GM12872 (cell line): ENCODE measurements at regions not wholly inside any gene's neighbourhood (a gene's known extent, or its start where the extent isn't known, plus 50 kb on each side); places are given as distances from the start of the nearest gene placed in this dataset.

Experiments
- TF ChIP-seq, protein P1 (sequence below): IDR thresholded peaks from 3 replicates; pipeline ENCODE4 v1.5.1; 2011; ENCODE audit warnings: low read depth, mild to moderate bottlenecking, low read length, moderate library complexity; ENCODE audit not compliant: insufficient read depth

DNA sequence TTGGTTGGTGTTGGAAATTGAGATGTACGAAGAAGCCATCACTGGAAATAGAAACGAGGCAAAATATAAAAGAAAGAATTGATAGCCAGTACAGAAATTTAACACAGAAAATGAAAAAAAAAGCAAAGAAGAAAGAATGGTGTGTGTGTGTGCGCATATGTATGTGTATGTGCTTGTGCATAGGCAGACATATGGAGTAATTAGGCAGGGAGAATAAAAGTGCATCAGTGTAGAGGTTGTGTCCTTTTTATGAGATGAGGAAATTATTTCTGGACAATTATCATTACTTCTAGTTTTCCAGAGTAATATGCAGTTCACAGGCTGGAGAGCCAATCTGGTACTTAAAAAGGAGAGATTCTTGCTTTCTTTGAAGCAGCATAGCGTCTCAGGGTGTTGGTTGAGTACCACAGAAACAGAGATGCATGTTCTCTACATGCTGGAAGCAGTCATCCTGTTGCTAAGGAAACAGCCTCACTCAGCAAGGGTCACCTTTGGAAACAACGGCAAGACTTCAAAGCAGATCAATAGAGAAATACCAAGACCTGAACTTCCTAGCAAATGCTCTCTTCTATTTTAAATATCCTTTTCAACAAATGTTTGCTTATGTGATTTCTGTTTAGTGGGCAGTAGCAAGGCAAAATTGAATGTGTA, 172.7 kb downstream of the TAF11L14 start:
- TF ChIP-seq, protein P1, sequence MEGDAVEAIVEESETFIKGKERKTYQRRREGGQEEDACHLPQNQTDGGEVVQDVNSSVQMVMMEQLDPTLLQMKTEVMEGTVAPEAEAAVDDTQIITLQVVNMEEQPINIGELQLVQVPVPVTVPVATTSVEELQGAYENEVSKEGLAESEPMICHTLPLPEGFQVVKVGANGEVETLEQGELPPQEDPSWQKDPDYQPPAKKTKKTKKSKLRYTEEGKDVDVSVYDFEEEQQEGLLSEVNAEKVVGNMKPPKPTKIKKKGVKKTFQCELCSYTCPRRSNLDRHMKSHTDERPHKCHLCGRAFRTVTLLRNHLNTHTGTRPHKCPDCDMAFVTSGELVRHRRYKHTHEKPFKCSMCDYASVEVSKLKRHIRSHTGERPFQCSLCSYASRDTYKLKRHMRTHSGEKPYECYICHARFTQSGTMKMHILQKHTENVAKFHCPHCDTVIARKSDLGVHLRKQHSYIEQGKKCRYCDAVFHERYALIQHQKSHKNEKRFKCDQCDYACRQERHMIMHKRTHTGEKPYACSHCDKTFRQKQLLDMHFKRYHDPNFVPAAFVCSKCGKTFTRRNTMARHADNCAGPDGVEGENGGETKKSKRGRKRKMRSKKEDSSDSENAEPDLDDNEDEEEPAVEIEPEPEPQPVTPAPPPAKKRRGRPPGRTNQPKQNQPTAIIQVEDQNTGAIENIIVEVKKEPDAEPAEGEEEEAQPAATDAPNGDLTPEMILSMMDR: no peak

DNA sequence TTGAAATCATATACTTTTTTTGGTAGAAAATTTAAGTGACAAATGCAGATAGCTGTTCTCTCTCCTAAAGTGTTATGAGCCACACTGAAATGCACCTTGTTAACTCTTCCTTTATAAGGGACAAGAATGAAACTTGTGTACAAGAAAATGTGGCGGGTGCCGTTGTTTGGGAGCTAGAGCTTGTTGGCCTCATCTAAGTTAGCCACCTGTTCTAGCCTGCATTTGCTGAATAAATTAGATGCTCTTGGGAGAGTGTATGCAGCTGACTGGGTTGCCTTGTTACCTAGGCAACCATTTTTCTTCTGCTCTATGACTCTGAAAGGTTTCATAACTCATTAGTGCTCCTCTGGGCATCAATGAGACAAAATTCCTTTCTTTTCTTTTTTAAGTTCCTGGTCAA, 174.3 kb downstream of the TAF11L14 start:
- TF ChIP-seq, protein P1: no peak

DNA sequence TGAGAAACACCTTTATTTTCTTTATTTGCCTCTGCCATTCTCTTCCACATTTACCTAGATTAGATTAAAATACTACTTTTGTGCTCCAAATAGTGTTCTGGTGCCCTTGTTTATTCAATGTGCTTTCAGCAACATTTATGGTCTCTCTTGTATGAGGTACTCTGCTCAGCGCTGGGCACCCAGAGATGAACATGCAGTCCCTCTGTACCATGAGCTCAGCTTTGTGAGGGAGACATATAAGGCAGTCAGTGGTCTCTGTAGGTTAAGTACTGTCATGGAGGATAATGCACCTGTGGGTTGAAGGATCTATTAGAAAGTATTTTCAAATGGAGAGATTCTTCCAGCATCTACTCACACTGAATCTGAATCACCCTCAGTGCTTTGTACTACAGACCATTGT, 176.5 kb downstream of the TAF11L14 start:
- TF ChIP-seq, protein P1: no peak

DNA sequence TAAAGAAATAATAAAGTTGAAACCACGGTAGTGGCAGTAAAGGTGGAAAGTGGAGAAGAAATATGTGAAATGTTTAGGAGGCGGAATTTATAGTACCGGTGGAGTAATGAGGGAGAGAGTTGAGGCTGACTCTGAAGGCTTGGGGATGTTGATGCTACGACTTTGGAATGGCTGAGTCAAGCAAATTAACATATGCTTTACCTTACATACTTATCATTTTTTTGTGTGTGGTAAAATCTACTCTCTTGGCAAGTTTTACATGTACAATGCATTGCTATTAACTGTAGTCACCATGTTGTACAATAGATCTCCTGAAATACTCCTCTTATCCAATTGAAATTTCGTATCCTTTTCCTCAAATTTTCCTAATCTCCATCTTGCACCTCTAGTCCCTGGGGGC, 179.0 kb downstream of the TAF11L14 start:
- TF ChIP-seq, protein P1: no peak

DNA sequence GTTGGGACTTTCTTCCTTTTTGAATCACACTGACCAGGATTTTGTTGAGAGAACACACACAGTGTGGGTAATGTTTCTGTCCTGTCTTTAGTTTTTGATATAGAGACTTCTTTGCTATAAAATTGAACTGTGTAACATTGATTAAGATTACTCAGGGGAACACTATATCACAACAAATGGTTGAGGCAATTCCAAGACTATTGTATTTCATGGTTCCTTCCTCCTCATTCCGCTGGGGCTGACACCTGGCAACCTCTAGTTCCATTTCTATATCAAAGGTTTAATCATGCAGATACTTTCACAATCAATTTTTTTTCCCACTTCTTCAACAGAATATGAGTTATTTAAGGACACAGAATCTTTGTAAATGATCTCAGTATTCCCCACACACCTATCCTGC, 182.2 kb downstream of the TAF11L14 start:
- TF ChIP-seq, protein P1: no peak

DNA sequence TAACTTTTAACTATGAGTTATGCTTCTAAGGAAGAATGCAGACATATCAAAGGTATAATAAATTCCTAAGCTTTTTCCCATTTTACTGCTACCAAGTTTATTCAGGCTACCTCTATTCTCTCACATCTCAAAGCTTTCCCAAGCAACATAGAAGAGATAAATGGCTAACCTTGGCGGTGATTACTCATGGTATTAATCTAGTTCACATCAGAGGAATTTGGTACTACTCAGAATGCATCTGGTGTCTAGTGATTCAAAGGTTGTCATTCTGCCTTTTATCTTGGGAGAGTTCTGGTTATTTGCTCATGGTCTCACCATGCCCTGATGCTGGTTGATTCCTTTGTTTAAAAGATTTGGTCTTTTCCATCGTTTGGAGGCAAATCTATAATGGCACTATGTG, 182.7 kb downstream of the TAF11L14 start:
- TF ChIP-seq, protein P1: no peak

DNA sequence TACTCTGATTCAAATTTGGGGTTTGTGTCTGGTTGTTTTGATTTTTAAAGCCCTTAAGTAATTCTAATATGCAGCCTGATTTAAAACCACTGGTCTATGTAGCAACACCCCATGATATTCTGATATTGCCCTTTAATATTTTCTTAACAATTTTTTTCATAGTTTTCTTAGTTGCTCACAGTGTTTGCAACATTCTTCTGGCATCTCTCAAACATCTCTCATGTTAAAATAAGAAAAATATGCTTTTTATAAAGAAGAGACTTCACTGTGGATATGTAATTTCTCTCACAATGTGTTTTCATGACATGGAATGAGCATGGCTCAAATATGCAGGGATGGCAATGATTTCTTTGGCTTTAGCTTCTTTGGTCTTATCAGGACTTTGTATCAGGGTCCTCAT, 183.7 kb downstream of the TAF11L14 start:
- TF ChIP-seq, protein P1: no peak
